RWPE1 (cell line): ENCODE measurements at regions not wholly inside any gene's neighbourhood (a gene's known extent, or its start where the extent isn't known, plus 50 kb on each side); places are given as distances from the start of the nearest gene placed in this dataset.

Experiments used
- CTCF ChIA-PET: fragments of 350-600 bp; sonication (Branson Sonifier 250); formaldehyde crosslinking; extraction: SDS; loops from one replicate; lab custom pipeline; 2021; lab: Yijun Ruan, JAX
- POLR2A ChIA-PET: fragments of 400-600 bp; formaldehyde crosslinking; extraction: SDS; loops from one replicate; lab custom pipeline; 2020; ENCODE audit warnings: antibody characterized with exemption; ENCODE audit not compliant: low non-redundant PET; lab: Yijun Ruan, JAX
- DNase-seq: peaks from one replicate; pipeline ENCODE4 v3.0.0; 2012; ENCODE audit warnings: low spot score
- H3K27ac ChIP-seq: fragments of 450-650 bp; 2 replicates; pipeline ENCODE4 v1.5.1; 2017
- CTCF ChIP-seq: fragments of 450-650 bp; conservative IDR thresholded peaks from 2 replicates; pipeline ENCODE4 v1.5.1; 2017; ENCODE audit warnings: low read depth, mild to moderate bottlenecking

GRCh38 chr6:113633638-113634037, 223.5 kb upstream of the MARCKS start:
- POLR2A ChIA-PET, result interaction anchor here (1.5 kb wide), 1 partner anchor 225 kb away, joined by 3 read pairs; no protein-coding TSS in a partner anchor

GRCh38 chr6:113634352-113635163, 222.6 kb upstream of the MARCKS start:
- CTCF ChIA-PET, result no interaction called here
- no peak overlapping the region for H3K27ac ChIP-seq
- DNase-seq, result no peak
- TF ChIP-seq CTCF, result no peak
- POLR2A ChIA-PET, result no interaction called here

More at GRCh38 chr6:113633638-113634037, 223.5 kb upstream of the MARCKS start:
- CTCF ChIA-PET, result interaction anchor here (1.8 kb wide), 1 partner anchor 226 kb away, joined by 8 read pairs; no protein-coding TSS in a partner anchor
- DNase-seq, result no peak
- H3K27ac ChIP-seq, result no peak overlapping the region
- TF ChIP-seq CTCF, result no peak

- H3K27ac ChIP-seq, result no peak overlapping the region
- ChIA-PET POLR2A (no interaction called here), CTCF (no interaction called here)
- no peak for TF ChIP-seq CTCF
- no peak for DNase-seq
Observed at GRCh38 chr6:113635222-113635986, 221.7 kb upstream of the MARCKS start.

GRCh38 chr6:113636357-113636824, 220.8 kb upstream of the MARCKS start:
- POLR2A ChIA-PET, result no interaction called here
- CTCF ChIA-PET, result interaction anchor here (0.7 kb wide), 1 partner anchor 222 kb away, joined by 4 read pairs; no protein-coding TSS in a partner anchor
- no peak for DNase-seq
- no peak overlapping the region for H3K27ac ChIP-seq
- no peak for TF ChIP-seq CTCF

GRCh38 chr6:113640051-113640450, 217.1 kb upstream of the MARCKS start:
- no peak overlapping the region for H3K27ac ChIP-seq
- POLR2A ChIA-PET, result no interaction called here
- DNase-seq, result no peak
- CTCF ChIA-PET, result no interaction called here
- no peak for TF ChIP-seq CTCF

- CTCF ChIA-PET, result no interaction called here
- POLR2A ChIA-PET, result no interaction called here
- H3K27ac ChIP-seq, result no peak overlapping the region
- no peak for TF ChIP-seq CTCF
- no peak for DNase-seq
Observed at GRCh38 chr6:113642001-113642713, 215.0 kb upstream of the MARCKS start.
